GM19455 (cell line): ENCODE measurements at regions not wholly inside any gene's neighbourhood (a gene's known extent, or its start where the extent isn't known, plus 50 kb on each side); places are given as distances from the start of the nearest gene placed in this dataset.
"Not testable (repeated sequence)": the region's sequence is repeated elsewhere in the genome, so short reads cannot be mapped to it uniquely, and the experiment has no call there.

ENCODE experiments used
- ATAC-seq: cut with Tn5 transposase; IDR thresholded peaks from one replicate; pipeline ENCODE4 v1.9.1; 2021; ENCODE audit not compliant: unreplicated experiment

DNA sequence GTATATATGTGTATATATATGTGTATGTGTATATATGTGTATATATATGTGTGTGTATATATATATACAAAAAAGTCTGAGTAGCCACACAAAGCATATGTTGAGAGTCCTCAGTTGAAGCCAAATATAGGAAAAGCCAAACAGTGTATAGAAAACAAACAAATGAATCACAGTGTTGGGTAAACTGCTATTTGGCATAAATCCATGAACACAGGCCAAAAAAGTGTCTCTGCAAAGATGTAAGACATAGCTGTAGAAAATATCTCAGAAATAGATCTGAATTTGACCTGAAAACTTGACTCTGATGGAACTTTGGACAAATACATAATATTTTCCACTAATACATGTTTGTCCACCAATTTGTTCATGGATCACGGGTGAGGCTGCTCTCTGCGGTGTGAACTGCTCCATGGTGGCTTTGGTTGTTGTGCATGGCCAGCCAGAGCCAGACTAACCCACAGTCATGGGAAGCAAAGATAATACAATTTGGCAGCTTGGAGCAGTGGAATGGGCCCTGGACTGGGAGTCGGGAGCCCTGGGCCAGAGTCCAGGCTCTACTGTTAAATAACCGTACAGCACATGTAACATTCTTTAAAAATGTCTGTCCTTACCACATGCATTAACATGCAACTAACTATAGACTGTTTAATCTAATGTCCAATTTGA lies 76.9 kb upstream of the EED start:
- ATAC-seq, result no peak

- ATAC-seq, result not testable (repeated sequence)
These were observed 78.3 kb upstream of the EED start for GRCh38 chr11:86166287-86166686.

DNA sequence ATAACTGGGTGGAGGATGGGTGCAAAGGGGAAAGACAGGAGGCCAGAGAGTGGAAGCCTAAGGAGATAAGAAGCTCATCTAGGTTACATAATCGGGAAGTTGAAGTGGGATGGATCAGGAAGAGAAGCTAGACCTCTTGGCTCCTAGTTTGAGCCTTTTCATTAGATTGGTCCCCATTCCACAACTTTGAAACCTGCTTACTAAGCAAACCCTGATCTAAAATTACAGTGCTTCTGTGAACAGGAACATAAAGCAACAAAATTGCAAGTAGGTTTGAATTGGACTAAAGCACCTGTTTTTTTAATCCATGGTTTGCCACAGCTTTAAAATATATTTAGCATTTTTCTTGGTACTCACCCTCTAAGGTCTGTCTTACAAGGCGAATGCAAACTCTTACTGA lies 80.4 kb upstream of the EED start:
- no peak for ATAC-seq

DNA sequence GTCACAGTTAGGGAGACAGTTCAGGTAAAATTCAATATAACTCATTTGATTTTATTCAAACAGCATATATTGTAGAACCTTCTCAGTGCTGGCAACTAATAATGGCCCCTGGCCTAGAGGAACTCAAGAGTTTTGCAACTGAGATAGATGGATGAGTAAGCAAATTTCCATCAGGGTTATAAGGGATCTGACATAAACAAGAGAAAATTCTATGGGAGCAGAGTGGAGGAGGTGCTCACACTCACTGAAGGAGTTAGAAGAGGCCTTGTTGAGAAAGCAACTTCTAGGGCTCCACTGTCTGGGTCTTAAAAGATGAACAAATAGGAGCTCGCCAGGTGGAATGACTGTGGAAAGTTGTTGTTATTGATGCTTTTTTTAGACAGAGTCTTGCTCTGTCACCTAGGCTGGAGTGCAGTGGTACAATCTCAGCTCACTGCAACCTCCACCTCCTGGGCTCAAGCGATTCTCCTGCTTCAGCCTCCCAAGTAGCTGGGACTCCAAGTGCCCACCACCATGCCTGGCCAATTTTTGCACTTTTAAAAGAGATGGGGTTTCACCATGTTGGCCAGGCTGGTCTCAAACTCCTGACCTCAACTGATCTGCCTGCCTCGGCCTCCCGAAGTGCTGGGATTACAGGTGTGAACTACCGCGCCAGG lies 81.2 kb upstream of the EED start:
- ATAC-seq, result not testable (repeated sequence)

GRCh38 chr11:86162239-86162638 lies 82.3 kb upstream of the EED start:
- ATAC-seq, result no peak

GRCh38 chr11:86161837-86162236 lies 82.7 kb upstream of the EED start:
- no peak for ATAC-seq

DNA sequence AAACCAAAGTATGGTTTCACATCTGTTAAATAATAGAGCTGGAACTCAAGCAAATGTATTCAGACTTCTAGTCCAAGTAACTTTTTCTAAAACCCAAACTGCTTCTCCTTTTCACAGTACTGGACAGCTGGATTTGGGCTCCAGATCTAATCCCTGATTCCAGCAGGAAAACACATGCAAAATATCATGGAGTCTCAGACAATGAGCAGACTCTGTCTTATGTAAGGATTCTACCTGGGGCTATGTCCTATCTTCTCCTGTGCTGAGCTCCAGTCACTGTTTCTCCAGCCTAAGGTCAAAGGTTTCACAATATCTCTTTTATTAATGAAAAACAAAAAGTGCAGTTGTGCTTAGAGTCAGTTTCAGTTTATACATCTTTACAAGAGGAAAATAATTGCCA lies 83.2 kb upstream of the EED start:
- ATAC-seq, result no peak

DNA sequence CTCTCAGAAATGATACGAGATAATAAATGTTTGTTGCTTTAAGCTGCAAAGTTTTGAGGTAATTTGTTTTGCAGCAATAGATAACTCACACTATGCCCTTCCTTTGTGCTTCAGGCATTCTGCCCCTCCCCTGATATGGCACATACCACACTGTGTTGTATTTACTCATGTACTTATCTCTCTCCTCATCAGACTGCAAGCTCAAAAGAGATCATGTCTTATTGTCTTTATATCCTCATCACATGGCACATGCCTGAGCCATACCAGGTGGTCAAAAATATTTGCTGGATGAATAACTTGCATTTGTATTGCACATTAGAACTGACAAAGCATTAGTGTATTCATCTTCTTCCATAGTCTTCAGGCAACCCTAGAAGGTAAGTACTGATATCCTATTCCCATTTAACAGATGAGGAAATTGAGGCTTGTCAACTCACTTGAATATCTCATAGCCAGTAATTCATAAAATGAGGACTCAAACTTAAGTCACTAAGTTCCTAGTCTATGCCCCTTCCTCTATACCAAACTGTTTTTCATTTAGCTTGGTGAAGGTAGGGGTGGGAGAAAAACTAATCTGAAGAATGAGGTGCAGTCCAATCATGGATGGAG lies 83.9 kb upstream of the EED start:
- ATAC-seq, result no peak

GRCh38 chr11:86159581-86159891 lies 85.0 kb upstream of the EED start:
- ATAC-seq, result no peak

GRCh38 chr11:86158704-86159580 lies 85.6 kb upstream of the EED start:
- no peak for ATAC-seq

DNA sequence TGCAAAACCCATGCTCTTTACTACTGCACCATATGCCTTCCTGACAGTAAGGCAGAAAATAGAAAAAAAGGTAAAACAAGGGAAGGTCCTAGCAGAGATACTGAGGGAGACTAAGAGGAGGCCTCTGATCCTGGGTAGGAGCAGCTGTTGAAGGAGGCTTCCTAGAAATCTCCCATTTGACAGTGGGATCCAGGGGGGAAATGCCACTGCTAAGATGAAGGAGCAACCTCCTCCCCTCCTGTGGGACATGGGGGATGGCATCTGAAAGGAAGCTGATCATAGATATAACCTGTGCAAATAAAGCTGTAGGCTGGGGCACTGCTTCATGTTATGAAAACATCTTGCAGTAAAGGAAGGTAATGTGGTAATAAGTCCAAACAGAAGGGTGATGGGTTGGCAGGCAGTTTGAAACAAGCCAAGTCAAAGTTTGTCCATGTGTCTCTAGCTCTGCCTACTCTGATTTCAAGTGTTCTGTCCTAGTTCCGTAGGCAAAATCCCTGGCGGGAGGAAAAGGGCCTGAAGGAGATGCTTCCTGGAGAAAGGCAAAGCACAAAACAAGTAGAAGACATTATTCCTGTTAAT lies 86.7 kb upstream of the EED start:
- no peak for ATAC-seq

GRCh38 chr11:86156397-86156955 lies 87.6 kb upstream of the PICALM start:
- ATAC-seq, result no peak

GRCh38 chr11:86155200-86155844 lies 86.4 kb upstream of the PICALM start:
- ATAC-seq, result no peak

GRCh38 chr11:86153439-86153838 lies 84.6 kb upstream of the PICALM start:
- ATAC-seq, result no peak

DNA sequence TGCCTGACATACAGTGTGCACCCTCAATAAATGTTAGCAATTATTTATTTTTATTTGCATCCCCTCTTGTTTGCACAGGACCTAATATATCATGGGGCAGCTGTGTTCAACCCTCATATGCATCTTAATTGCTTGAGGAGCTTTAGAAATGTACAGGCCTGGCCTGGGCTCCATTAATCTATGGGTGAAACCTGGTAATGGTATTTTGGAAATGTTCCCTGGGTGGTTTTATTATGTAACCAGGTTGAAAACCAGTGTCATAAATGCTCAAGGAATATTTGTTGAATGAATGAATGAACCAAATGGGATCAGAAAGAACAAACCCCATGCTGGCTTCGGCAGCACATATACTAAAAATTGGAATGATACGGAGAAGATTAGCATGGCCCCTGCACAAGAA lies 84.0 kb upstream of the PICALM start:
- ATAC-seq, result no peak

DNA sequence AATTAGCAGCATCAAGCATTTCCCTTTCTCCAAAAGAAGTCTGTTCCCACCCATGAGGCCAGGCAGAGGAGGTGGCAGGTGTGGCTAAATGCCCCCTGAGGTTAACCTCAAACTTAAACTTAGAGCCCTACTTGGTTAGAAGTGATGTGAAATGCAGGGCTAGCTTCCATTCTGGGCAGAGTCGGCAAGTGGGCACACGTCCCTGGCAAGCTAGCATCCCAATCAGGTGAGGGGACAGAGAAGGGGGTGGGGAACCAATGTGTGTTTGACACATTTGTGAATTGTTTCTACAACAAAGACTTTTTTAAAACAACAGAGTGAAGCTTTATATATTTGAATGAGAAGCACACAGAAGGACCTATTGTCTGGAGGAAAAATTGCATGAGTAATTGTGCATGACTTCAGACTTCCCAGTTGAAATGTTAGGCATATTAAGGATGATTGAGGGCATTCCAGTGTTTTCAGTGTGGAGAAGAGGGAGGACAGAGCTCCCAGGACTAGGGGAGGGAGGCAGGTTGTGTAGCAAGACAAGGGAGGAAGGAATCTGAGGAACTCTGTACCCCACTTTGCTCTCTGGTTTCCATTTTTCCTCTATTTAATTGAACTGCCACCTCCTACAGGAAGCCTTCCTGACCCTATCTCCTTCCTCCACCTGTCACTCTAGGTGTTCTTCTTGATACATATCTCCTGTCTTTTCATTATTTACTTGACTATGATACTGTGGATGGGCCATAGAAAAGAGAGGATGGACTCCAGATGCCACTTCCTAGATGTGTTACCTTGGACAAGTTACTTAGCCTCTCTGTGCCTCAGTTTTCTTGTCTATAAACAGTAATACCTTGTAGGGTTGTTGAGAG lies 83.3 kb upstream of the PICALM start:
- no peak for ATAC-seq

DNA sequence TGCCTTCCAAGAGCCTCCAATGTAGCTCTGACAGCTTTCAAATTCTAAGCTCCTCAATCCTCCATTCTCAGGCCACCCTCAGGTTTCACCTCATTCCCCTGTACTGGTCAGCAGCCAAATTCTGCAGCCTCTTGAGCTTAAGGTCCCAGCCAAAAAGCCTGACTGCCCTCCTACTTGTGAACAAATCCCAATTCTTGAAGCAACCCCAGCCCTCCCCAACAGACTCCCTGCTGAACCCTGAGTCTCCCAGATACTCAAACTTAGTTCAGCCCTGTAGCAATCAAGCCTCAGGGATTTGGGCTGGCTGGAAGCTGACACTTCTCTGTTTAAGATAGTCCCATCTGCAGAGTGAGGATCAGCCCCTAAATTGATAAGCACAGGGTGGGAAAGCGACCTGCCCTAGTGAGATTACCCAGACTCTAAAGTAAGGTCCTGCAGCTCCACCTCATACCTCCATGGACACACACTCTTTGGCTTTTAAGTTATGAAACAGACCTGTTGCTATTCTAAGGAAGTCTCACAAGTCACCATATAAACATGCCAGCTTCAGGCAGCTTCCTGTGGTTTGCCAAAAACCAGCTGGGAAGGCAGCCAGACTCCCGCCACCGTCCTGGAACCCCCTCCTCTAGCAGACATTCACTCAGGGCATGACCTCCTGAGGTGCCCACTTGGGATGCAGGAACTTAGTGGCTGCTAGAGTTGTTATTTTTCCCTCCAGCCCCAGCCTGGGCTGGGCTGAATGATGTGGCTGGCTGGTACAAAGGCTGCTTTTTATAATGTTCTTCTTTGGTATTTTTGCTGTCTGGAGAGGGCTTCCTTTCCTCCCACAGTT lies 82.5 kb upstream of the PICALM start:
- ATAC-seq, result no peak

GRCh38 chr11:86150847-86151173 lies 81.9 kb upstream of the PICALM start:
- no peak for ATAC-seq

GRCh38 chr11:86149792-86150191 lies 80.9 kb upstream of the PICALM start:
- ATAC-seq, result no peak
